T-helper 2 cell treated with Interferon-gamma antibody and Interleukin-4, amounts not matched to agents 5 μg/mL and 100 μg/mL, for 36 hours (primary cell): ENCODE measurements at regions not wholly inside any gene's neighbourhood (a gene's known extent, or its start where the extent isn't known, plus 50 kb on each side); places are given as distances from the start of the nearest gene placed in this dataset.

ENCODE experiments used
- DNase-seq: peaks from one replicate; pipeline ENCODE4 v3.0.0; 2021; ENCODE audit warnings: low spot score
- H3K27ac Mint-ChIP-seq: one replicate; pipeline ENCODE4 v1.8.0; 2021; ENCODE audit warnings: mild to moderate bottlenecking, mixed read lengths
- H3K27me3 Mint-ChIP-seq: one replicate; pipeline ENCODE4 v1.8.0; 2021; ENCODE audit warnings: low read depth, mixed read lengths
- H3K36me3 Mint-ChIP-seq: one replicate; pipeline ENCODE4 v1.8.0; 2021; ENCODE audit warnings: low read depth, mixed read lengths
- H3K4me1 Mint-ChIP-seq: one replicate; pipeline ENCODE4 v1.8.0; 2021; ENCODE audit warnings: low read depth, mixed read lengths
- H3K4me3 Mint-ChIP-seq: one replicate; pipeline ENCODE4 v1.8.0; 2022; ENCODE audit warnings: mild to moderate bottlenecking, moderate library complexity, mixed read lengths
- H3K9me3 Mint-ChIP-seq: one replicate; pipeline ENCODE4 v1.8.0; 2021; ENCODE audit warnings: mixed read lengths

DNA sequence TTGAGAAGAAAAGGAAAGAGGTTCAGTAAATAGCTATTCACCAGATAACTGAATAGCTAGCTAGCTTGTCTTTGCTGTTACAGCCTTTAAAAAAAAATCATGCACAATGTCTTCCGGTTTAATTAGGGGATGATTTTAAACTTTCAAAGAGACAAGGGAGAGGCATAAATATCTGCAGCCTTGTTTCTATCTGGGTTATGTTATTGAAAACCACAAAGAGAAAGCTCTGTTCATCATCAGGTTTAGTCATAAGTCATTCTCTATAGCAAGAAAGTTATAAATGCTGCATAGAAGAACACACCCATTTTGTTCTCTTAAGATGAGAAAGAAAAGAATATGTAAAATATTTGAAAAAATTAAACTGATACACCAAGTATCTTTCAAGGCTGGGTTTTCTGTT is 1046.9 kb downstream of the AACS start:
- H3K27me3 Mint-ChIP-seq: no peaks in the 10 kb centered on the region
- no peak for DNase-seq
- no peaks in the 10 kb centered on the region for H3K36me3 Mint-ChIP-seq
- no peak overlapping the region for H3K4me3 Mint-ChIP-seq
- peaks cover 7% of the 10 kb centered on the region for H3K9me3 Mint-ChIP-seq
- H3K27ac Mint-ChIP-seq: no peak overlapping the region
- no peaks in the 10 kb centered on the region for H3K4me1 Mint-ChIP-seq

DNA sequence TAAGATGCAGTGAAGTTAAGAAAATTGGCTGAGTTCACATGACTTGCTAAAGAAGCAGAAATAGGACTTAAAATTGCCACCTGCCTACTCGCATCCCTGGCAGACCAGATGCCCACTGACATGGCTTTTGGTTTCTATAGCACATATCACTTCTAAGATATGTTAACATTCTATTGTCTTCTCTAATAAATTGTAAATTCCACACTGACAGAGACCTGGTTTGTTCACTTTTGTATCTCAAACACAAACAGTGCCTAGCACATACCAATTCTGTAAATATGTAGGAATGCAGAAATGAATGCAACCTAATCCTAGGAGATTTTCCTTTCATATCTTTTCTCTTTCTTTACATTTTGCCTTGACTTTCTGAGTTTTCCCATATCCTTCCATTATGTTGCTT is 1047.6 kb downstream of the AACS start:
- no peak overlapping the region for H3K27ac Mint-ChIP-seq
- H3K4me1 Mint-ChIP-seq: no peaks in the 10 kb centered on the region
- no peaks in the 10 kb centered on the region for H3K27me3 Mint-ChIP-seq
- peaks cover 4% of the 10 kb centered on the region for H3K9me3 Mint-ChIP-seq
- no peak overlapping the region for H3K4me3 Mint-ChIP-seq
- H3K36me3 Mint-ChIP-seq: no peaks in the 10 kb centered on the region
- no peak for DNase-seq

DNA sequence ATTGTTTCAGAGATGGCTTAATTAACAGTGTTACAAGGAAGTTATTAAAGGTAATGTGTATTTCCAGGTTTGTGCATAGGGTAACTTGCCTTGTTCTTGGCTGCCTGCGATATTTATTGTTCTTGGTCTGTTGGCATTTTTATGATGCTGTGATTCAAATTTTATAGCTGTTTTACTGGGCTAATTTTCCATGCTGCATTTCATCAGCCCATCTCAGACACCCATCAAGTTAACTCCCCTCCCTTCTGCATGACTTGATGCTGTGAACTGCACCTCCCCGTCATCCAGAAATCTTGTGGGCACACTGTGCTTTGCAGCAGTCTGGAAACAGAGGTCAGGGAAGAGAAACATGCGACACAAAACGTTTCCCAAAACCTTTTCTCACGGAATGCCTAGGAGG is 1049.2 kb downstream of the AACS start:
- no peak for DNase-seq
- peaks cover 4% of the 10 kb centered on the region for H3K9me3 Mint-ChIP-seq
- no peaks in the 10 kb centered on the region for H3K36me3 Mint-ChIP-seq
- H3K27ac Mint-ChIP-seq: no peak overlapping the region
- H3K4me3 Mint-ChIP-seq: no peak overlapping the region
- H3K27me3 Mint-ChIP-seq: no peaks in the 10 kb centered on the region
- no peaks in the 10 kb centered on the region for H3K4me1 Mint-ChIP-seq

DNA sequence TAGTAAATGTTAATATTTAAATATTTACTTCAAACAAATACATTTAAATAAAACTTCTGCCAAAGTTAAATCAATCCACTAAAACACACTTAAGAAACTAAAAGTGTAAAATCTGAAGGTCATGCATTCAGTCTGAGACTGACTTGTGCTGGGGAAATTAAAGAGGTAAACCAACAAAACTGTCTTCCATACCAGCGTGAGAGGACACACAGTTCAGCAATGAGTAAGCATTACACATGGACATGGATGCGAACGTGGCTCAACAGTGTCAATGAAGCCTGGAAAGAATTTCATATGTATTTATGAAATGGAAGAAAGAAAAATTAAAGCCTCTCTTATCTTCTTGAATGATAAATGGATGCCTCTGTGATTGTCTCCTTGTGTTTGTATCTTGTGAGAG is 1052.3 kb downstream of the AACS start:
- Mint-ChIP-seq H3K4me3 (no peak overlapping the region), H3K9me3 (peaks cover 5% of the 10 kb centered on the region), H3K27me3 (no peaks in the 10 kb centered on the region), H3K4me1 (no peaks in the 10 kb centered on the region), H3K36me3 (no peaks in the 10 kb centered on the region), H3K27ac (no peak overlapping the region)
- DNase-seq: no peak

DNA sequence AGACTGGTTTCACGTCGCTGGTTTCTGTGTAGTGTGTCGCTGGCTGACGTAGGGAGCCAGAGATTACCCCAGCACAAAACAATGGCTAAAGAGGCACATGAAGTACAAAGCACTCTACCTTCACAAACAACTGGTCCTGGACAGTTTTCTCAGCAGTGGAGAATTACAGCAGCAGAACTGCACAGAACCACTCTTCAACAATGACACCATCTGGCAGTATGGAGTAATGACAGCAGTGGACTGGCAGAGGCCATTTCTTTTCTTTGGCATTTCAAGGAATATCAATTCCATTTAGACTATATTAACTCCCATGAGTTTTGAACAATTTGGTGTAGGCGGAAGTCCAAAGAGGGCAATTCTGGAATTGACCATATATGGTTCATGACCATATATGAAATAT is 1074.1 kb downstream of the AACS start:
- H3K4me1 Mint-ChIP-seq: no peaks in the 10 kb centered on the region
- no peak overlapping the region for H3K27ac Mint-ChIP-seq
- no peak overlapping the region for H3K4me3 Mint-ChIP-seq
- H3K36me3 Mint-ChIP-seq: no peaks in the 10 kb centered on the region
- H3K27me3 Mint-ChIP-seq: no peaks in the 10 kb centered on the region
- peaks cover 44% of the 10 kb centered on the region for H3K9me3 Mint-ChIP-seq
- DNase-seq: no peak

DNA sequence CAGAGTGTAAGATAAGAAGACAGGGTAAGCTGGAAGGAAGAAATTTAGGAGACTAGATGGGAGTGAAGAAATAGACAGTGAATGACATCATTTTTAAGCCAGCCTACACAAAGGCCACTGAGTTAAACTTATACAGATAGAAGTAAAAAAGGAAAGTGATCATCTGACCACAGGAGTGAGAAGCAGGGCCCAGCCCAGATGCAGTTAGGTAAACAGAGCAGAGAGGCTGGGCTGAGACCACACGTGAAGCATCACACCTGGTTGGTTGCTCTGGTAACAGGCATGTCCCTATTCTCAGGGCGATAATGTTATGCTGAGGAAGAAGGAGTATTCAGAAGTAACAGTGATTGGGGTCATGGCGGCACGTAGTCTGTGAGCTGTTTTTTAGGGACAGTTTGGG is 1079.4 kb downstream of the AACS start:
- Mint-ChIP-seq H3K27me3 (no peaks in the 10 kb centered on the region), H3K36me3 (no peaks in the 10 kb centered on the region), H3K27ac (no peak overlapping the region), H3K4me3 (no peak overlapping the region), H3K9me3 (peaks cover 28% of the 10 kb centered on the region), H3K4me1 (no peaks in the 10 kb centered on the region)
- DNase-seq: no peak

DNA sequence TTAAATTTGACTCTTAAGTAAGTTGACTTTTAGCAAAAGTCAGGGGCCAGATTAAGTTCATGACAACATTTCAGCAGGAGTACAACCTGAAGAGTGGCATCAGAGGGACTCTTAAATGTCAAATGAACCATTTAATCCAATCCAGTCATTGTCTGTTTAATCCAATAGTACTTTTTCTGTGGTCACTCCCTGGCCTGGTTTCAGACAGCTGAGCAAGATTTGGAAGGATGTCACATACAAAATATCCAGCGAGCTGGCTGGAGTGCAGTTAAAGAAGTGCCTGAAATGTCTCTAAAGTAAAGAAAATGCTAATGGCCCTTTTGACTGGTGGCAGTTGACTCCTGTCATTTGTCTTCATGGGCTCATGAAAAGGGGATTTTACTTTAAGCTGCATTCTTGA is 1082.1 kb downstream of the AACS start:
- no peak overlapping the region for H3K27ac Mint-ChIP-seq
- no peaks in the 10 kb centered on the region for H3K36me3 Mint-ChIP-seq
- H3K4me3 Mint-ChIP-seq: no peak overlapping the region
- peaks cover 28% of the 10 kb centered on the region for H3K9me3 Mint-ChIP-seq
- DNase-seq: no peak
- H3K4me1 Mint-ChIP-seq: no peaks in the 10 kb centered on the region
- no peaks in the 10 kb centered on the region for H3K27me3 Mint-ChIP-seq

DNA sequence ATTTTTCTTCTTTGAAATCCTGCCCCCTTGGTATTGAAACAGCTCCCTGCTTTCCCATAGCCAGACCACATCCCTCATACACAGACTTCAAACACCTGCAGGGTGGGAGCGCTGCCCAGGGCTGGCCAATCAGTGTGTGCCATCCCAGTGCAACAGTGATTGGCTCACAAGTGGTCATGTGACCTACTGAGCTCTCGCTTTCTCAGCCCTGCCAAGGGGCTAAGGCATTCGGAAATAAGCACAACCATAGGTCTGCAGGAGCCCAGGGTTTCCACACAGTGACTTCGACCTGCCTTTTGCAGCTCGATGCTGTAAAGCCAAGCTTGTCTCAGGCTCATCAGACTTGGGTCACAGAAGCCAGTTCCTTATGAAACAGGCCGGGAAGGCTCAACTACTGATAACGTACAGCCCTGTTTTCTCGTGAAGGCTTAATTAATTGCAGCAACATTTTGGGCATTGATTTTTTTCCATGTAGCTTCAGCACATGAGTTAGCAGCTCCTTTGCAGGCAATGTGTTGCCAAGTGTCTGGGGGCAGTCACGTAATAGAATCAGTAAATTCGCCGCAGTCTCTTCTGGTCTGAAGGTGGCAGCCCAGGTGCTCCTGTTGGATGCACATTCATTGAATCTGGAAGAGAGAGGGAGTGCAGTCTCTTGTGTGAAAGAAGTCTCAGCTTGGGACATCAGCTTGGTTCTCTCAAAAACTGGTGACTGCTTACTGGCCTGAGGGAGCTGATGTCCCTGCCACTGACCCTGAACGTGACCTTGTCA is 1091.8 kb downstream of the AACS start:
- Mint-ChIP-seq H3K4me1 (no peaks in the 10 kb centered on the region), H3K4me3 (no peak overlapping the region), H3K36me3 (no peaks in the 10 kb centered on the region), H3K27ac (no peak overlapping the region), H3K9me3 (peaks cover 19% of the 10 kb centered on the region), H3K27me3 (no peaks in the 10 kb centered on the region)
- no peak for DNase-seq

DNA sequence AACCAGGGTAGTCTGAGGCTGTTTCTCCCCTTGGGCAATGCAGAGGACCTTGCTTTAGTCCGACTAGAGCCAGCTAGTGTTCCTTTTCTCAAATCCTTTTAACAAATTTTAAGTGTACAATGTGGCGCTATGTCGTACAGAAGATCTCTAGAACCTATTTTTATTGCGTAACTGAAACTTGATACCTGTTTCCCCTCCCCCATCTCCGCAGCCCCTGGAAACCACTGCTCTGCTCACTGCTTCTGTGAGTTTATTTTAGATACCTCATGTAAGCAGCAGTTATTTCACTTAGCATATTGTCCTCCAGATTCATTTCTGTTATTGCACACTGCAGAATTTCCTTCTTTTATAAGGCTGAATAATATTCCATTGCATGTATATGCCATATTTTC is 1092.3 kb downstream of the AACS start:
- no peaks in the 10 kb centered on the region for H3K4me1 Mint-ChIP-seq
- DNase-seq: no peak
- H3K9me3 Mint-ChIP-seq: peaks cover 24% of the 10 kb centered on the region
- no peak overlapping the region for H3K27ac Mint-ChIP-seq
- H3K4me3 Mint-ChIP-seq: no peak overlapping the region
- no peaks in the 10 kb centered on the region for H3K27me3 Mint-ChIP-seq
- H3K36me3 Mint-ChIP-seq: no peaks in the 10 kb centered on the region

DNA sequence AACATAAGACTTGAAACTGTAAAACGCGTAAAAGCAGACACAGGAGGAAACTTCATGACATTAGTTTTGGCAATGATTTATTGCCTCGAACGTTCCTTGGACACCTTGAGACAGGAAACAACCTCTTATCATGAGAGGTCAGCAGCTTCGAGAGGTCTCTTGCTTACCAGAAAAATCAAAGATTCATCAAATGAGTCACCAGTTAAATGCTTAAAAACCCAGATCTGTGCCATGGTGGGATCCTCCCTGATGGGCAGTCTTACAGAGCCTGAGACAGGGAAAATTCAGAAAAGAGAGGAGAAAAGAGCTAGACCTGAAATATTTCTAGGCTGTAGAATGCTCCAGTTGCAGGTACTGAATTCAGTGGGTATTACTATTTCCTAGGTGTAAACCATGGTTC is 1093.9 kb downstream of the AACS start:
- no peak for DNase-seq
- Mint-ChIP-seq H3K36me3 (no peaks in the 10 kb centered on the region), H3K9me3 (peaks cover 30% of the 10 kb centered on the region), H3K27me3 (no peaks in the 10 kb centered on the region), H3K27ac (no peak overlapping the region), H3K4me1 (no peaks in the 10 kb centered on the region), H3K4me3 (no peak overlapping the region)

DNA sequence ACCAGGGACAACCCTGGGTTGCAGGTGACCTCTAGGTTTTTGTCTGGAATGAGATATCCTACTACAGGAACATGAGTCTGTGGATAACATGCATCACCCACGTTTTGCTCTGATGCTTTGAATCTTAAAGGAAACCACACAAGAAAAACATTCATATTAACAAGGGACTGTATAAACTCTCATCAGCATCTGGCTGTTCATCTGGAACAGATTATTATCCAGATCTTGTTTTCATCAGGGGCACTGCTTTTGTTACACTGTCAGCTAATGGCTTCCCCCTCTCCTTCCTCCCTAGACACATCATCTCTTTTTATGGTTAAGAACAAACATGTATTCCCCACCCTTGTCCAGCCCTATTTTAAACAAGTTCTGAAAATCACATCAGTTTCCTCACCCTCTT is 1095.7 kb downstream of the AACS start:
- no peaks in the 10 kb centered on the region for H3K36me3 Mint-ChIP-seq
- no peak overlapping the region for H3K27ac Mint-ChIP-seq
- peaks cover 33% of the 10 kb centered on the region for H3K9me3 Mint-ChIP-seq
- DNase-seq: no peak
- H3K4me3 Mint-ChIP-seq: no peak overlapping the region
- H3K4me1 Mint-ChIP-seq: no peaks in the 10 kb centered on the region
- H3K27me3 Mint-ChIP-seq: no peaks in the 10 kb centered on the region

DNA sequence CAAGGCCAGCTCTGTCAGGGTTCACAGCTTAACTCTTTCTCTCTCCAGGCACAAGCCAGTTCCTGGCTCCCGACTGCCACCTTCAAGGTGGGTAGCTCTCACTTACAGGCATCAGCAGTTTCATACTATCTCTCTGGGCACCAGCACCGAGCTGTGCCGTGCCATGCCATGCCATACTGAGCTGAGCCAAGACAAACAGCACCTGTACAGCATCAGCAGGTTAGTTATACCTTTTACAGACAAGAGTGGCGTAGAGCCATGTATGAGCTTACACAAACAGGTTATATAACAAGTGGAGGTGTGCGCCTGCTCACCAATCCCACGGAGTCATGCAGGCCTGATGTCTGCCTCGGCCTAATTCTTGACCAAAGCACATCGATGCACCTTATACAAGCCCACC is 1098.7 kb downstream of the AACS start:
- H3K27me3 Mint-ChIP-seq: no peaks in the 10 kb centered on the region
- H3K4me1 Mint-ChIP-seq: no peaks in the 10 kb centered on the region
- no peak overlapping the region for H3K4me3 Mint-ChIP-seq
- H3K36me3 Mint-ChIP-seq: no peaks in the 10 kb centered on the region
- peaks cover 29% of the 10 kb centered on the region for H3K9me3 Mint-ChIP-seq
- no peak overlapping the region for H3K27ac Mint-ChIP-seq
- DNase-seq: no peak

DNA sequence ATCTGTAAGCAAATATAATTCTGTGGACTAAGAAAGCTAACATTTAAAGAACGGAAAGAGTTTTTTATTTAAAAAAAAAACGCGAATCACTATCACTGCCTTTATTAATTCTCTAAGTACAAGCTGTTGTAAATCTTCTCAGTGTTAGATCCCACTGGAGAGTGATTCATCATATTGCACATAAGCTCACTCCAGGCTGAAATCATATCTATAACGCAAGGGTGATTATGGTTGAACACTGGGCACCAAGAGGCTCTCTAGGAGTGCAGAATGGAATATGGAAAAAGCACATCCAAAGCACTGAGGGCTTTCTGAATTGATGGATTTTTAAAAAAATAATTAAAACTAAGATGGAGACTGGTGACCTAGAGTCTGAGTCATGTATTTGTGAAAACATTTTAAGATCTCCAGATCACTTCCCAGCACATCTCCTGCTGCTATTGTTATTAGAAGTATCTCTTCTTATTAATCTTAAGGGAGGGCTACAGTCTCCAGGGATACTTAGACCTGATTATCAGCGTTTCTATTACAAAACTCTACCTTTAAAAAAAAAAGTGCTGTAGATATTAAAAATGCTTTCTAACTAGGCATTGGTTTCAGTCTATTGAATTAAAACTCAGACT is 1106.8 kb downstream of the AACS start:
- Mint-ChIP-seq H3K9me3 (peaks cover 4% of the 10 kb centered on the region), H3K27ac (no peak overlapping the region), H3K4me1 (no peaks in the 10 kb centered on the region), H3K36me3 (no peaks in the 10 kb centered on the region), H3K4me3 (no peak overlapping the region), H3K27me3 (no peaks in the 10 kb centered on the region)
- DNase-seq: no peak

DNA sequence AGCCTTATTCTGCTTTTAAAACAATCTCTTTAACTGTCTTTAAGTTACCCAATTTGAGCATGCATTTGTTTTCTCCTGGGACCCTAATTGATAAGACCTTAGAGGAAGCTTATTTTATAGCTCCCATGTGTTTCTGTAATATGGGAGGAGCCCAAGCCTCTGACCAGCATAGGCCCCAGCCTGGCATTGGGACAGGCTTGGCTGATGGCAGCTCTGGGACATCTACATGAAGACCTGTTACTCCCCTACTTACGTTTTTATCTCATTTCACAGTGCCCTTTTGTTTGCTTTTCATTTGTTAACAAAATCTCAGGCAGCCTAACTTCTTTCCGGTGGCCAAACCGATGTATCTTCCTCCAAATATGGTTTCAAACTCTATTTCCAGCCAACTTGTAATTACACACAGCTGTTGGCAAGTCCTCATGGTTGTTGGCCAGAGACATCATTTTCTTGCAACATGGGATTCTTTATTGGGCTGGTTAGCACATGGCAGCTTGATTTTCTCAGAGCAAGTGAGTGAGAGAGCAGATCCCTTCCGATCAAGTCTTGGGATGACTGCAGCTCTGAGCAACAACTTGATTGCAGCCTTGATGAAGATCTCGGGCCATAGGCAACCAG is 1117.5 kb downstream of the AACS start:
- no peak for DNase-seq
- no peak overlapping the region for H3K27ac Mint-ChIP-seq

More for the DNA sequence above, 1117.5 kb downstream of the AACS start:
- peaks cover 2% of the 10 kb centered on the region for H3K36me3 Mint-ChIP-seq
- peaks cover 26% of the 10 kb centered on the region for H3K9me3 Mint-ChIP-seq
- H3K27me3 Mint-ChIP-seq: no peaks in the 10 kb centered on the region
- H3K4me3 Mint-ChIP-seq: no peak overlapping the region
- H3K4me1 Mint-ChIP-seq: no peaks in the 10 kb centered on the region
